ENCODE measurements at regions not wholly inside any gene's neighbourhood (a gene's known extent, or its start where the extent isn't known, plus 50 kb on each side); places are given as distances from the start of the nearest gene placed in this dataset.
"Not testable (repeated sequence)": the region's sequence is repeated elsewhere in the genome, so short reads cannot be mapped to it uniquely, and the experiment has no call there.

GRCh38 chr12:68387338-68387737 lies 55.2 kb upstream of the MDM1 start:
- no peak for ATAC-seq

DNA sequence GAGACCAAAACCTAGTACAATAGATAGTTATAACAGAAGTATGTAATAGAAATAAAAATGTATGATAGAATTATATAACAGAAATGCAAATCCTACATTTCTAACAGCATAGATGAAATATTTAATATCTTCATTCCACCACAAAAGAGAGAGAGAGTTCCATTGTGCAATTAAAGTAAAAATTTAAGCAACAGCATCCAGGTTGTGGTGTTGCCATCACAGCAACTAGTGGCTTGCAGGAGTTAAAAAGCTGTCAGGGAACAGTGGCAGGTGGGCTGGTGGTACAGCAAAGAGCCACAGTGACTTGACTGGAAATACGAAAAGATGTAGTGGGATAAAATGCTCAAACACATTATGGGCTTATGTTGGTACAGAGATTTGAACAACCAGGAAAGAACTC lies 57.1 kb upstream of the MDM1 start:
- no peak for ATAC-seq

GRCh38 chr12:68391937-68392336 lies 59.8 kb upstream of the MDM1 start:
- ATAC-seq: no peak

DNA sequence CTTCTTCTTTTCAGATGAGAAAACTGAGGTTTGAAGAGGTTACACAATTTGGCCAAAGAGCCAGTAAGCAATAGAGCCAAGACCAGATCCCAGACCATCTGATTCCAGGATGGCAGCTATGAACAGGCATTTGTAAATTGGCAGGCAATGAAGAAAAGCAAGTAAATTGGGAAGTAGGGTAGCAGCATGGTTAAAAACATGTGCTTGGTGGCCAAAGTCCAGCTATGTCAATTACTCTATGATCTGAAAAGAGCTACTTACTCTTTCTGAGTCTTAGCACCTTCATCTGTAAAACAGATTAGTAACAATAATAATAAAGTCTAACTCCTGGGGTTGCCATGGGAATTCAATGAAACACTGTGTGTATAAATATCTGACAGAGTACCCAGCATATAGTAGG lies 60.2 kb upstream of the MDM1 start:
- ATAC-seq: no peak

GRCh38 chr12:68393417-68393816 lies 61.3 kb upstream of the MDM1 start:
- no peak for ATAC-seq

- no peak for ATAC-seq
Measured at GRCh38 chr12:68397566-68398158, 65.5 kb upstream of the MDM1 start.

- not testable (repeated sequence) for ATAC-seq
Measured at GRCh38 chr12:68398689-68399088, 66.5 kb upstream of the MDM1 start.

DNA sequence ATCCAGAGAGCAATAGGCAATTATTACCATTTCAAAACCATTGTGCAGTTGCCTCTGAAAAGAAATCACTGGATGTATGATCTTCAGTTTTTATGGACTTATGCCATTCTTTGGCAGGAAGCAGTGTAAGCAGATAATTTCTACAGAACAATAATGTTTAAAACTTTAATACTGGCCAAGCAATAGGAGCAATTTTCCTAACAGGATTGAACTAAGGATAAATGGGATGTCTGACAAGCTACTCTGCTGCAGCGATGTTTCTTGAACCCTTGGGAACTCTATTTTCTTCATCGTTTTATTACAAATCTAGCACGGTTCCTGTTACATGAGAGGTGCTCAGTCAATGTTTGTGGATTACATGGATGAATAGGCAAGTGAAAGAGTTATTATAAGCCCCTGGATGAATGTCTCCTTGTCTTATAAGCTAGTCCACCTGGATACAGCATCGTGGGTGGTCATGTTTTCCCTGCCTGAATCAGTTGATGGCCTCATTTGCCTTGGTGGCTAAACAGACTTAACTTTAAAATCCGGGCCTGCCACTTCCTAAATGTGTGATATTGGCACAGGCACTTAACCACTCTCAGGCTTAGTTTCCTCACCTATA lies 68.2 kb upstream of the MDM1 start:
- ATAC-seq: no peak

DNA sequence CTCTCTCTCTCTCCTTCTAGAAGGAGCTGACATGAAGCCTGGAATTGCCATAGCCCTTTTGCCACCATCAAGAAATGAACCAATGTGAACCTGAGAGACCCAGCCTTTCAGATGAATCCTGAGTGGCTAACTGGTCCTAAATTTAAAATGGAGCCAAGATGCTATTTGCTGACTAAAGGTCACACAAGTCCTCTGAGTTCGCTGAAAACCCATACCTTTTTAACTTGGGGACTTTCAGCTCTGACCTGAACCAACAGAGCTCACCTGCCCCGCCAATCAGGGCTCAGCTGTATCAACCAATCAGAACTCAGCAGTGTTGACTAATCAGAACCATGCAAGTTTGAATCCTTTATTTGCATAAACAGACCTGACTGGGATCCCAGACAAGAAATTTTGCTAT lies 70.3 kb upstream of the MDM1 start:
- no peak for ATAC-seq

DNA sequence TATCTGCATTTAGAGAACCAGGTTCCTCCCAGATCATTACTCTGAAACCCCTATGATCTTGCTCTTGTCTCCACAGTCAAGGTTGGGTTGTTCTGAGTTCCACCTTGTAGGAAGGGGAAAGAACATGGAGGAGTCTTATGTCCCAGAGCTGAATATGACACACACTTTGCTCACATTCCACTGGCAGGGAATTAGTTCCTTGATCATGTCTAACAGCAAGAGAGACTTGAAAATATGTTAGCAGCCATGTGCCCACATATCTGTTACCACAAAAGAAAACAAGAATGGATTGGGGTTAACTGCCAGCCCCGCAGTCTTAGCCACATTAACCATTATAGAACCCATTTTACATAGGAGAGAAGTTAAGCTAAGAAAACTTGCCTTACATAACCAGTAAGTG lies 71.1 kb upstream of the MDM1 start:
- ATAC-seq: no peak

DNA sequence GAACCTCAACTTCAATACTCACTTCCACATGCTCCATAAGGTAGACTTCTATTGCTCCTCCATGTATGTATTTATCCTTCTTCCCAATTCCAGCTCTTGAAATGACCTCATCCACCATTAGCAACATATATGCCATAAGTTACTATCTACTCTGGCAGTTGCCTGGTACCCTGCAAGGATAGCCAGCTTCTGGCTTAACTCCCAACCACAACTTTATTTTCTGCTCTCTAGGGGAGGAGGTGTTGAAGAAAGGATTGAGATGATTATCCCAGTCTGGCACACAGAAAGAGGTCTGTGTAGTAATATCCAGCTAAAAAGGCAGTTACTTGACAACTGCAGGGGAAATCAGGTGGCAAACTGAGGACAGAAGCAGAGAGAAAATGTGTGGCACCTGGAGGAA lies 71.5 kb upstream of the MDM1 start:
- ATAC-seq: no peak

GRCh38 chr12:68405343-68405781 lies 73.2 kb upstream of the MDM1 start:
- no peak for ATAC-seq

GRCh38 chr12:68406134-68406576 lies 74.0 kb upstream of the MDM1 start:
- ATAC-seq: no peak

DNA sequence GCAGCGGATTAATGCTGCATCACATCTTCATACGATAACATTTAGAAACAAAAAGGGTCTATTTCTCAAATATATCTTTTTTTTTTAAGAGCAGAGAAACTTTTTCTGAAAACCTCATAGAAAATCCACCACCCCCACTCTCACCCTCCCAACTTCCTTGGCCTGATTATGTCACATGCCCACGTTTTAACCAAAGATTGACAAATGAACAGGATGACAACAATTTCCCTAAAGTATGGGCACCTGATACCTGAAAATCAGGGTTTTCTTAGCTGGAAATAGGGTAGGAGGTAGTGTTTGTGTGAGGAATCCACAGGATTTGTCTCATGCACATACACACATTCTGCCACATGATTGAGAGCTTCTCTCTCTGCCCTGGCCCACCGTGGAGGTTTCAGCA lies 74.7 kb upstream of the MDM1 start:
- no peak for ATAC-seq

DNA sequence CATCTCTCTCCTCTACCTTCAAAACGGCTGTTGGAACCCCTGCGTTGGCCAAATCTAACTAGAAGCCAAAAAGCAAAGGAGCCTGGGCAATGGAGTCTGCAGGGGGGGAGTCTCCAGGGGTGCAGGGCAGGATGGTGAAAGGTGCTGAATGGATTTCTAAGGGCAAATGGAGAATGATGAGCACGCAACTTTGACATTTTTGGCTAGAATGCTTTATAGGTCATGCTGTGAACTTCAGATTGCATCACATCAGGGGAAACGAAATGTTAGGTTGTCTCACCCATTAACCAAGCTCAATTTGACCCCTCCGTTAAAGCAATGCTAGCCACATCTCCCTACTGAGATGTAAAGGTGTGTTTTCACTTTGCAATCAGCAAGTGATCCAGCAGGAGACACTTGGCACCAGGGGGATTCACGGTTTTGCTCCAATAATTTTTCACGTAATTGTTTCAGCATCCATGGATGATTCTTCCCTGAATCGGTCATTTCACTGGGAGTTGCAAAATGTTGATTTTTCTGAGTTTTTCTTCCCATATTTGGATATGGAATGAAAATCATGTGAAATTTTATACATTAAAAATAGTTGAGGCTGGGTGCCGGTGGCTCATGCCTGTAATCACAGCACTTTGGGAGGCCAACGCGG lies 78.0 kb upstream of the MDM1 start:
- ATAC-seq: no peak

GRCh38 chr12:68411371-68411770 lies 79.2 kb upstream of the MDM1 start:
- ATAC-seq: no peak

DNA sequence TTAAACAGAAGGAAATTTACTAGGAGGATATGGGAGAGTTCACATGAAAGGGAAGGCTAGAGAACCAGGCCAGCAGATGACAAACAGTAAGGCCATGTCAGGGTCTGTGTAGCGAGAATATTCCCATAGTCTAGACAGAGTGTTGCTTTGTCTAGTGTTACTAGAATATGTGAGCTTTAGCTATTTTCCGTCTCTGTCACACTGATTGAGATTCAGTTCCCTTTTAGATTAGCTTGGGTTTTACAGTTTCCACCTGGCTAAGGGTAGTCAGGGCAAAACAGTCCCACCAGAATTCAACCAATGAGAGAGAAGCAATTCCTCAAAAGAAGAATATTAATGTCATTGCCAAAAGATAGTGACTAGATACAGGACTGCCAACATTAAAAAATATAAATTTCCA lies 82.8 kb upstream of the MDM1 start:
- ATAC-seq: no peak

DNA sequence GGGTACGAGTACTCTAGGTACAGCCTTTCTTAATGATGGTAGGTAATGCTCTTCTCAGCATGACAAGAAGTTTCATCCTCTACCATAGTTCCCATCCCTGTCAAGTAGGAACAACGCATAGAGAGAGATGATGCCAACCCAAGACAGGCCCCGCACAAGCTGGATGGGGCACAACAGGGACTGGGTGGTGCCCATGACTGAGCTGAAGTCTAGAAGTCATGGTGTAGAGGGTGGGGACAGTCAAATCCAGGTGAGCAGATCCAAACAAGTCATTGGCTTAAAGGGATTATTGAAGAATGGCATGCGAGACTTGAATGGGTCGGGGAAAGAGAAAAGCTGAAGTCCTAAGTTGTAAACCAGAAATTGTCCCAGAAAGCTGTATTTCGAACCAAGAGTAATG lies 84.2 kb upstream of the MDM1 start:
- no peak for ATAC-seq

GRCh38 chr12:68416826-68417225 lies 84.7 kb upstream of the MDM1 start:
- ATAC-seq: no peak

- ATAC-seq: no peak
Measured at GRCh38 chr12:68418137-68418460, 85.9 kb upstream of the MDM1 start.

DNA sequence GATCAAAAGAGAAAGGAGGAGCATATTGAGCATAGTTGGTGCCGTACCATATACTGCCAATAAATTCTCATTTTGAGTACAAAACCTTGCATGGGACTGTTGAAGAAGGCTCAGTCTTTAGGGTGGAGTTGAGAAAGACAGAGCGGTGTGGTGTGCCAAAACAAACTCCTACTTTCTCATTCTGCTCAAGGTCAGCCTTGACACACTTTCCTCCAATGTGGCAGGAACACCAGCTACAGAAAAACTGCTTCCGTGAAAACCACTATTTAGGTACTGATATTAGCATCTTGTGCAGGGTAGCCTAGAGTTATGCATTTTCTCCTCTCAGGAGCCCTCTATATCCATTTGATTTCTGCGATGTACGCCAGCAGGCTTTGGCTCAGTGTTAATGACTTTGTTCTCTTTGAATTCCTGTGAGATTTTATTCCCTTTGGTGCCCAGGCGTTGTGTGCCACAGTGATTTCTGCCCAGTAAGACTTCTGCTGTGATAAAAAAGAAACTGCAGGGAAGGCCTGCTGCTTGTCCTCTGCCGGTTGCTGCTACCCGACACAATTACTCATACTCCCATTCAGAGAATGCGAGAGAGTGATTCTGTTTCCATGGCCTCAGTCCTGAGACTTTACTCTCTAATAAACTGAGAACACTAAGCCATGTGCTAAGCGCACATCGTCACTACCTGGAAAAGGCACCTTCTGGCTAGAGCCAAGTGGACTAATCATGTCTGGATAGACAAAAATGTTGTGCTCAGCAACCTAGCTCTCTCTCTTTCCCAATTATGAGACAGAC lies 88.3 kb upstream of the MDM1 start:
- ATAC-seq: no peak

- no peak for ATAC-seq
Measured at GRCh38 chr12:68422159-68422558, 90.0 kb upstream of the MDM1 start.

GRCh38 chr12:68422956-68423574 lies 90.9 kb upstream of the MDM1 start:
- no peak for ATAC-seq

Measured in activated CD4-positive, CD25-positive, alpha-beta regulatory T cell treated with anti-CD3 and anti-CD28 coated beads, Interleukin-2, amount 50 U/mL, for 24 hours (primary cell).